IMR-90 (cell line): ENCODE measurements at regions not wholly inside any gene's neighbourhood (a gene's known extent, or its start where the extent isn't known, plus 50 kb on each side); places are given as distances from the start of the nearest gene placed in this dataset.
A peak's percentile ranks its signal among the peaks of the same experiment; 100 is the strongest.

Source experiments
- ATAC-seq: fragments of 200-7000 bp; cut with Tn5 transposase; 2 replicates; pipeline ENCODE4 v1.9.1; 2020; ENCODE audit warnings: low read depth, mild to moderate bottlenecking, moderate library complexity
- BruUV-seq: library from RNA; stranded (reverse); fragments of 400-500 nt; replicated peaks from 2 replicates; lab custom pipeline; 2021; lab: Mats Ljungman, UMichigan
- CTCF ChIA-PET: fragments of 300-600 bp; formaldehyde crosslinking; extraction: SDS; loops from one replicate; lab custom pipeline; 2021; ENCODE audit warnings: antibody characterized with exemption; lab: Yijun Ruan, JAX
- POLR2A ChIA-PET: fragments of 300-600 bp; sonication (Branson Sonifier 250); formaldehyde crosslinking; loops from one replicate; lab custom pipeline; 2022; ENCODE audit warnings: antibody characterized with exemption; ENCODE audit not compliant: unreplicated experiment; lab: Charles Lee
- DNase-seq: peaks from one replicate; pipeline ENCODE4 v3.0.0; 2013
- H2AFZ ChIP-seq: replicated peaks from 2 replicates; pipeline ENCODE3; 2013; ENCODE audit warnings: low read length, mild to moderate bottlenecking; ENCODE audit not compliant: poor library complexity
- H2AK5ac ChIP-seq: 2 replicates; pipeline ENCODE4 v1.6.1; 2013; ENCODE audit warnings: low read depth, low read length, inconsistent platforms
- H2AK9ac ChIP-seq: replicated peaks from 2 replicates; pipeline ENCODE3; 2013; ENCODE audit warnings: mild to moderate bottlenecking, low read depth, low read length, moderate library complexity; ENCODE audit not compliant: poor library complexity
- H2BK120ac ChIP-seq: 2 replicates; pipeline ENCODE4 v1.6.1; 2013; ENCODE audit warnings: low read depth, low read length, inconsistent platforms
- H2BK15ac ChIP-seq: 3 replicates; pipeline ENCODE4 v1.6.1; 2013; ENCODE audit warnings: low read depth, low read length, inconsistent platforms
- H2BK20ac ChIP-seq: 2 replicates; pipeline ENCODE4 v1.6.1; 2013; ENCODE audit warnings: low read depth, mild to moderate bottlenecking, inconsistent platforms, low read length, moderate library complexity
- H2BK5ac ChIP-seq: 2 replicates; pipeline ENCODE4 v1.6.1; 2013; ENCODE audit warnings: mild to moderate bottlenecking, low read depth, low read length, inconsistent platforms; ENCODE audit not compliant: poor library complexity, severe bottlenecking
- H3K14ac ChIP-seq: replicated peaks from 2 replicates; pipeline ENCODE4 v1.6.1; 2013; ENCODE audit warnings: low read depth, low read length, inconsistent platforms
- H3K18ac ChIP-seq: 2 replicates; pipeline ENCODE4 v1.6.1; 2013; ENCODE audit warnings: low read depth, low read length, control low read depth
- H3K23ac ChIP-seq: 2 replicates; pipeline ENCODE4 v1.6.1; 2013; ENCODE audit warnings: low read depth, low read length, inconsistent platforms
- H3K27ac ChIP-seq: 2 replicates; pipeline ENCODE4 v1.5.1; 2013; ENCODE audit warnings: mild to moderate bottlenecking, control low read depth, low read length; ENCODE audit not compliant: insufficient read depth
- H3K27me3 ChIP-seq: 2 replicates; pipeline ENCODE4 v1.6.1; 2013; ENCODE audit warnings: low read length; ENCODE audit not compliant: control insufficient read depth, insufficient read depth
- H3K36me3 ChIP-seq: 2 replicates; pipeline ENCODE4 v1.6.1; 2013; ENCODE audit warnings: low read length, mixed read lengths; ENCODE audit not compliant: control insufficient read depth, insufficient read depth
- H3K4ac ChIP-seq: 2 replicates; pipeline ENCODE4 v1.6.1; 2013; ENCODE audit warnings: low read depth, low read length, inconsistent platforms
- H3K4me1 ChIP-seq: 2 replicates; pipeline ENCODE4 v1.6.1; 2013; ENCODE audit warnings: low read length, mixed read lengths; ENCODE audit not compliant: control insufficient read depth, insufficient read depth
- H3K4me2 ChIP-seq: 2 replicates; pipeline ENCODE4 v1.6.1; 2013; ENCODE audit warnings: low read depth, mild to moderate bottlenecking, control low read depth, low read length, moderate library complexity
- H3K4me3 ChIP-seq: 2 replicates; pipeline ENCODE4 v1.5.1; 2013; ENCODE audit warnings: low read depth, mild to moderate bottlenecking, control low read depth, low read length, moderate library complexity; ENCODE audit not compliant: insufficient read depth
- H3K56ac ChIP-seq: 2 replicates; pipeline ENCODE4 v1.6.1; 2013; ENCODE audit warnings: low read length, inconsistent platforms; ENCODE audit not compliant: insufficient read depth; ENCODE audit errors: extremely low read depth
- H3K79me1 ChIP-seq, 2 experiments: 2 replicates each; pipeline ENCODE4 v1.6.1; 2013; ENCODE audit warnings: low read length in 2 of 2, inconsistent platforms in 1 of 2, low read depth in 1 of 2
- H3K9ac ChIP-seq: 2 replicates; pipeline ENCODE4 v1.6.1; 2013; ENCODE audit warnings: low read depth, low read length, control low read depth
- H3K9me1 ChIP-seq: 2 replicates; pipeline ENCODE4 v1.6.1; 2013; ENCODE audit warnings: low read length, inconsistent platforms; ENCODE audit not compliant: insufficient read depth
- H3K9me3 ChIP-seq: 2 replicates; pipeline ENCODE4 v1.6.1; 2013; ENCODE audit warnings: low read length; ENCODE audit not compliant: control insufficient read depth, insufficient read depth
- H4K20me1 ChIP-seq: 2 replicates; pipeline ENCODE4 v1.6.1; 2013; ENCODE audit warnings: low read length, inconsistent platforms; ENCODE audit not compliant: insufficient read depth
- H4K5ac ChIP-seq: 2 replicates; pipeline ENCODE4 v1.6.1; 2013; ENCODE audit warnings: mild to moderate bottlenecking, low read depth, low read length, control low read depth
- H4K8ac ChIP-seq, 2 experiments: 2 replicates each; pipeline ENCODE4 v1.6.1; 2013; ENCODE audit warnings: low read depth in 2 of 2, low read length in 2 of 2, control low read depth in 1 of 2, inconsistent platforms in 1 of 2
- H4K91ac ChIP-seq: 2 replicates; pipeline ENCODE4 v1.6.1; 2013; ENCODE audit warnings: low read depth, low read length, inconsistent platforms; ENCODE audit not compliant: insufficient read depth
- CEBPB ChIP-seq: IDR thresholded peaks from 2 replicates; pipeline ENCODE4 v1.6.1; 2012; ENCODE audit warnings: low read depth, low read length, improper control_type of control experiment
- CTCF ChIP-seq: conservative IDR thresholded peaks from 2 replicates; pipeline ENCODE4 v1.5.1; 2012; ENCODE audit warnings: mild to moderate bottlenecking, low read depth, low read length, improper control_type of control experiment
- FOS ChIP-seq: fragments of 150-350 bp; IDR thresholded peaks from 2 replicates; pipeline ENCODE4 v1.6.1; 2016; ENCODE audit warnings: low read depth, low read length
- MAZ ChIP-seq: IDR thresholded peaks from 2 replicates; pipeline ENCODE4 v1.6.1; 2012; ENCODE audit warnings: low read depth, mild to moderate bottlenecking, low read length, improper control_type of control experiment, moderate library complexity, borderline replicate concordance
- MXI1 ChIP-seq: IDR thresholded peaks from 2 replicates; pipeline ENCODE4 v1.6.1; 2012; ENCODE audit warnings: low read depth, mild to moderate bottlenecking, low read length, moderate library complexity, borderline replicate concordance
- NFE2L2 ChIP-seq: fragments of 150-350 bp; IDR thresholded peaks from 2 replicates; pipeline ENCODE4 v1.6.1; 2016; ENCODE audit warnings: low read depth, mild to moderate bottlenecking, low read length
- POLR2A ChIP-seq: IDR thresholded peaks from 2 replicates; pipeline ENCODE4 v1.6.1; 2012; ENCODE audit warnings: mild to moderate bottlenecking, low read depth, low read length
- RFX5 ChIP-seq: IDR thresholded peaks from 2 replicates; pipeline ENCODE4 v1.8.0; 2012; ENCODE audit warnings: low read depth, mild to moderate bottlenecking, low read length, moderate library complexity
- WGBS, 2 experiments: methylation state at CpG; one replicate each; pipeline versions ENCODE4 v1.1.5 to v1.1.7; 2013; ENCODE audit warnings: missing lambda C conversion rate in 2 of 2; ENCODE audit not compliant: insufficient read length in 1 of 2; ENCODE audit errors: extremely low coverage in 2 of 2; 5-methylcytosine and 5-hydroxymethylcytosine counted together
- dilution Hi-C: fragments of 300-500 bp; cut with HindIII; formaldehyde crosslinking; loops from one replicate; pipeline ENCODE4 v1.14.3; 2018; ENCODE audit warnings: low sequenced_read_pairs; ENCODE audit not compliant: unreplicated experiment
- in situ Hi-C: fragments of 300-500 bp; cut with MboI; formaldehyde crosslinking; loops from 3 replicates; pipeline ENCODE4 v1.14.3; 2019; ENCODE audit warnings: low sequenced_read_pairs, inconsistent platforms, mixed read lengths
- intact Hi-C: fragments of 100-400 bp; cut with micrococcal nuclease; formaldehyde crosslinking; loops from 2 replicates; pipeline ENCODE4 v1.10.0; 2022

- Histone ChIP-seq H4K20me1 (no peaks in the 10 kb centered on the region), H4K91ac (no peak overlapping the region), H2BK20ac (no peak overlapping the region), H3K23ac (no peak overlapping the region), H3K4me3 (no peak overlapping the region), H3K18ac (no peak overlapping the region), H2AK9ac (no peak overlapping the region), H3K27ac (no peak overlapping the region), H2AK5ac (no peak overlapping the region), H3K9me1 (no peaks in the 10 kb centered on the region), H3K36me3 (no peaks in the 10 kb centered on the region), H3K4me1 (no peaks in the 10 kb centered on the region; the same call in 1 of the 2 replicates), H3K9me3 (no peaks in the 10 kb centered on the region), H3K14ac (no peak overlapping the region), H2AFZ (no peak overlapping the region), H3K9ac (no peak overlapping the region), H3K79me1 (no peaks in the 10 kb centered on the region), H3K27me3 (no peaks in the 10 kb centered on the region), H2BK5ac (no peak overlapping the region), H4K5ac (no peak overlapping the region), H3K4ac (no peak overlapping the region), H3K56ac (no peak overlapping the region), H2BK15ac (no peak overlapping the region), H2BK120ac (no peak overlapping the region), H4K8ac (no peak overlapping the region), H3K4me2 (no peak overlapping the region)
- no peak for DNase-seq
- CTCF ChIA-PET = no interaction called here
- WGBS, 2 experiments = no CpG with 5 or more reads among the region's 5 CpGs
- intact Hi-C loops = no loop called here
- ATAC-seq = no peak
- no TSS peak for BruUV-seq
- POLR2A ChIA-PET = no interaction called here
- TF ChIP-seq CTCF = no peak
- TF ChIP-seq POLR2A = no peak
- TF ChIP-seq MXI1 = no peak
- no peak for TF ChIP-seq MAZ
- no peak for TF ChIP-seq NFE2L2
- TF ChIP-seq FOS = no peak
- peak; percentile 15; the same call in 1 of the 2 replicates for TF ChIP-seq CEBPB
- TF ChIP-seq RFX5 = no peak
- in situ Hi-C loops = no loop called here
- dilution Hi-C loops = no loop called here
These were observed 182.0 kb downstream of the ZNF330 start for GRCh38 chr4:141402712-141403111.
